Astrocyte (in vitro differentiated cells and primary cell): ENCODE measurements at regions not wholly inside any gene's neighbourhood (a gene's known extent, or its start where the extent isn't known, plus 50 kb on each side); places are given as distances from the start of the nearest gene placed in this dataset.

Experiments
- DNase-seq: peaks from one replicate; pipeline ENCODE4 v3.0.0-alpha.2; 2010; ENCODE audit warnings: low read depth
- FAIRE-seq: peaks from 2 replicates; lab custom pipeline; 2011; peaks lifted over from hg19 to GRCh38; lab: Jason Lieb, UNC
- H2AFZ ChIP-seq: 2 replicates; pipeline ENCODE4 v1.6.0; 2012; ENCODE audit warnings: low read depth, low read length, inconsistent platforms
- H3K27ac ChIP-seq: 2 replicates; pipeline ENCODE4 v1.5.1; 2011; ENCODE audit warnings: low read depth, low read length, inconsistent platforms
- H3K27me3 ChIP-seq: 2 replicates; pipeline ENCODE4 v1.6.0; 2011; ENCODE audit warnings: low read length, inconsistent platforms; ENCODE audit not compliant: insufficient read depth
- H3K36me3 ChIP-seq: 2 replicates; pipeline ENCODE4 v1.5.1; 2011; ENCODE audit warnings: low read length, inconsistent platforms; ENCODE audit not compliant: insufficient read depth
- H3K4me1 ChIP-seq: 2 replicates; pipeline ENCODE4 v1.5.1; 2011; ENCODE audit warnings: low read length, inconsistent platforms; ENCODE audit not compliant: insufficient read depth
- H3K4me2 ChIP-seq: 2 replicates; pipeline ENCODE4 v1.6.0; 2012; ENCODE audit warnings: low read length, inconsistent platforms
- H3K4me3 ChIP-seq: 2 replicates; pipeline ENCODE4 v1.5.1; 2011; ENCODE audit warnings: low read depth, mild to moderate bottlenecking, low read length, inconsistent platforms; ENCODE audit not compliant: insufficient read depth
- H3K79me2 ChIP-seq: 2 replicates; pipeline ENCODE4 v1.6.0; 2012; ENCODE audit warnings: mild to moderate bottlenecking, low read length, inconsistent platforms; ENCODE audit not compliant: insufficient read depth
- H3K9ac ChIP-seq: 2 replicates; pipeline ENCODE4 v1.6.0; 2012; ENCODE audit warnings: mild to moderate bottlenecking, low read length, inconsistent platforms
- H3K9me3 ChIP-seq: 2 replicates; pipeline ENCODE4 v1.5.1; 2012; ENCODE audit warnings: low read depth, mild to moderate bottlenecking, low read length, inconsistent platforms; ENCODE audit not compliant: insufficient read depth
- H4K20me1 ChIP-seq: 2 replicates; pipeline ENCODE4 v1.6.0; 2012; ENCODE audit warnings: low read length, inconsistent platforms; ENCODE audit not compliant: insufficient read depth
- H3K27ac Mint-ChIP-seq: one replicate; pipeline ENCODE4 v1.8.0; 2021; ENCODE audit warnings: mild to moderate bottlenecking, mixed read lengths; ENCODE audit not compliant: unreplicated experiment
- H3K27me3 Mint-ChIP-seq: one replicate; pipeline ENCODE4 v1.8.0; 2021; ENCODE audit warnings: low read depth, mixed read lengths; ENCODE audit not compliant: unreplicated experiment
- H3K36me3 Mint-ChIP-seq: one replicate; pipeline ENCODE4 v1.8.0; 2021; ENCODE audit warnings: low read depth, mixed read lengths; ENCODE audit not compliant: unreplicated experiment
- H3K4me1 Mint-ChIP-seq: one replicate; pipeline ENCODE4 v1.8.0; 2021; ENCODE audit warnings: low read depth, mixed read lengths; ENCODE audit not compliant: unreplicated experiment
- H3K4me3 Mint-ChIP-seq: one replicate; pipeline ENCODE4 v1.8.0; 2021; ENCODE audit warnings: mild to moderate bottlenecking, moderate library complexity, mixed read lengths; ENCODE audit not compliant: unreplicated experiment
- H3K9me3 Mint-ChIP-seq: one replicate; pipeline ENCODE4 v1.8.0; 2021; ENCODE audit warnings: mild to moderate bottlenecking, mixed read lengths; ENCODE audit not compliant: unreplicated experiment
- EZH2 ChIP-seq: IDR thresholded peaks from 2 replicates; pipeline ENCODE4 v1.6.1; 2012; ENCODE audit warnings: mild to moderate bottlenecking, low read length, inconsistent platforms; ENCODE audit not compliant: insufficient read depth
- TF ChIP-seq, protein P1 (sequence below): IDR thresholded peaks from 2 replicates; pipeline ENCODE4 v1.5.1; 2011; ENCODE audit warnings: low read depth, mild to moderate bottlenecking, inconsistent platforms, low read length, moderate library complexity; ENCODE audit not compliant: insufficient read depth

DNA sequence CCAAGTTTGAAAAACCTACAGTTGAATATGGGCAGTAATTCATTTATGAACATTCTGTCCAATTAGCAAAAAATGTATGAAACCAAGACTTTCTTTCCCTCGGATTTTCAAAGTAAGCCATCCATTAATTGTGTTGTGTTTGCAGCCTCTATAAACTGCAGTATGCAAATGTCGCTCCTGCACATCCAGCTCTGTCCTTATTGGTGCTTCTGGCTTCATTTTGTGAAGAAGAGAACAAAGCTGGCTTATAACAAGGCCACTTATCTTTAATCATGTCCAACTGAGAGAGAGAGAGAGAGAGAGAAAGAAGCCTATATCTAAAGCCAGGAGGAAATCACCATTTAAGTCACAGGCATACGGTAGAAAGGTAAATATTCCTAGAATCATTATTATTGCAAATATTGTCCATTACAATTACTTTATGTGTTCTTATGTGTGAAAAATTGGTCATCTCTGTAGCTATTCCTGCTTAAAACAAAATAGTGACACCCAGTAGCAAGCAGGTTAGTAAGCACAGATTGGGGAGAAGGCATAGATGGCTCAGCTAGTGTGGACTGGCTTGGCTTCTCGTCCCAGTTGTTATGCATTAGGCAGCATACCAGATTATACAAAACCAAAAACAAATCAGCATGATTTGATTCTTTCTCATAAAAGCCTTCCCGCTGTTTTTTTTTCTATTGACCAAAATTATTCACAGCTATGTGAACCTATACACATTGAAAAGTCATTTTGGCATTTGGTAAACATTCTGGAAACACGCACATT, 726.4 kb upstream of the SOX11 start:
- Mint-ChIP-seq H3K4me1 (no peaks in the 10 kb centered on the region), H3K4me3 (no peak overlapping the region), H3K9me3 (no peaks in the 10 kb centered on the region), H3K36me3 (no peaks in the 10 kb centered on the region), H3K27me3 (no peaks in the 10 kb centered on the region), H3K27ac (no peak overlapping the region)
- no peak for DNase-seq
- Histone ChIP-seq H3K4me1 (no peaks in the 10 kb centered on the region), H2AFZ (no peak overlapping the region), H3K4me3 (no peak overlapping the region), H3K27ac (no peak overlapping the region), H3K27me3 (no peaks in the 10 kb centered on the region), H3K79me2 (no peaks in the 10 kb centered on the region), H3K9ac (no peak overlapping the region), H3K4me2 (no peak overlapping the region), H3K9me3 (peaks cover 3% of the 10 kb centered on the region), H4K20me1 (no peaks in the 10 kb centered on the region), H3K36me3 (no peaks in the 10 kb centered on the region)
- TF ChIP-seq, protein P1, sequence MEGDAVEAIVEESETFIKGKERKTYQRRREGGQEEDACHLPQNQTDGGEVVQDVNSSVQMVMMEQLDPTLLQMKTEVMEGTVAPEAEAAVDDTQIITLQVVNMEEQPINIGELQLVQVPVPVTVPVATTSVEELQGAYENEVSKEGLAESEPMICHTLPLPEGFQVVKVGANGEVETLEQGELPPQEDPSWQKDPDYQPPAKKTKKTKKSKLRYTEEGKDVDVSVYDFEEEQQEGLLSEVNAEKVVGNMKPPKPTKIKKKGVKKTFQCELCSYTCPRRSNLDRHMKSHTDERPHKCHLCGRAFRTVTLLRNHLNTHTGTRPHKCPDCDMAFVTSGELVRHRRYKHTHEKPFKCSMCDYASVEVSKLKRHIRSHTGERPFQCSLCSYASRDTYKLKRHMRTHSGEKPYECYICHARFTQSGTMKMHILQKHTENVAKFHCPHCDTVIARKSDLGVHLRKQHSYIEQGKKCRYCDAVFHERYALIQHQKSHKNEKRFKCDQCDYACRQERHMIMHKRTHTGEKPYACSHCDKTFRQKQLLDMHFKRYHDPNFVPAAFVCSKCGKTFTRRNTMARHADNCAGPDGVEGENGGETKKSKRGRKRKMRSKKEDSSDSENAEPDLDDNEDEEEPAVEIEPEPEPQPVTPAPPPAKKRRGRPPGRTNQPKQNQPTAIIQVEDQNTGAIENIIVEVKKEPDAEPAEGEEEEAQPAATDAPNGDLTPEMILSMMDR: no peak
- no peak for TF ChIP-seq EZH2
- FAIRE-seq: no peak

- Mint-ChIP-seq H3K36me3 (no peaks in the 10 kb centered on the region), H3K27me3 (peaks cover 2% of the 10 kb centered on the region), H3K27ac (no peak overlapping the region), H3K9me3 (no peaks in the 10 kb centered on the region), H3K4me1 (no peaks in the 10 kb centered on the region), H3K4me3 (no peak overlapping the region)
- Histone ChIP-seq H3K36me3 (no peaks in the 10 kb centered on the region), H3K9ac (no peak overlapping the region), H4K20me1 (no peaks in the 10 kb centered on the region), H3K27ac (no peak overlapping the region), H3K79me2 (no peaks in the 10 kb centered on the region), H2AFZ (no peak overlapping the region), H3K9me3 (peaks cover 3% of the 10 kb centered on the region), H3K4me1 (no peaks in the 10 kb centered on the region), H3K4me3 (no peak overlapping the region), H3K27me3 (no peaks in the 10 kb centered on the region), H3K4me2 (no peak overlapping the region)
- DNase-seq: no peak
- TF ChIP-seq EZH2: no peak
- TF ChIP-seq, protein P1: no peak
- no peak for FAIRE-seq
These were observed 725.0 kb upstream of the SOX11 start for GRCh38 chr2:4967206-4967605.

- no peak overlapping the region for H3K27ac ChIP-seq
- no peak overlapping the region for H2AFZ ChIP-seq
- no peaks in the 10 kb centered on the region for H3K27me3 ChIP-seq
- Mint-ChIP-seq H3K27ac (no peak overlapping the region), H3K4me3 (no peak overlapping the region), H3K36me3 (no peaks in the 10 kb centered on the region), H3K27me3 (peaks cover 2% of the 10 kb centered on the region), H3K9me3 (no peaks in the 10 kb centered on the region), H3K4me1 (no peaks in the 10 kb centered on the region)
- DNase-seq (no peak), FAIRE-seq (no peak)
- no peaks in the 10 kb centered on the region for H3K36me3 ChIP-seq
- no peaks in the 10 kb centered on the region for H4K20me1 ChIP-seq
- peaks cover 7% of the 10 kb centered on the region for H3K9me3 ChIP-seq
- H3K9ac ChIP-seq: no peak overlapping the region
- no peak overlapping the region for H3K4me2 ChIP-seq
- TF ChIP-seq, protein P1: no peak
- no peak for TF ChIP-seq EZH2
- H3K79me2 ChIP-seq: no peaks in the 10 kb centered on the region
- H3K4me3 ChIP-seq: no peak overlapping the region
- no peaks in the 10 kb centered on the region for H3K4me1 ChIP-seq
These were observed 719.7 kb upstream of the SOX11 start for GRCh38 chr2:4972472-4972871.
